B cell (primary cell): ENCODE measurements at regions not wholly inside any gene's neighbourhood (a gene's known extent, or its start where the extent isn't known, plus 50 kb on each side); places are given as distances from the start of the nearest gene placed in this dataset.
"Not testable (repeated sequence)": the region's sequence is repeated elsewhere in the genome, so short reads cannot be mapped to it uniquely, and the experiment has no call there.

Source experiments
- EZH2 ChIP-seq: IDR thresholded peaks from 2 replicates; pipeline ENCODE4 v1.6.1; 2012; ENCODE audit warnings: borderline replicate concordance, low read depth, mild to moderate bottlenecking, moderate library complexity, low read length; ENCODE audit not compliant: insufficient read depth, poor library complexity, severe bottlenecking
- TF ChIP-seq, protein P1 (sequence below): fragments of 200-600 bp; IDR thresholded peaks from one replicate; pipeline ENCODE4 v1.8.0; 2022; ENCODE audit warnings: antibody characterized with exemption, mild to moderate bottlenecking

DNA sequence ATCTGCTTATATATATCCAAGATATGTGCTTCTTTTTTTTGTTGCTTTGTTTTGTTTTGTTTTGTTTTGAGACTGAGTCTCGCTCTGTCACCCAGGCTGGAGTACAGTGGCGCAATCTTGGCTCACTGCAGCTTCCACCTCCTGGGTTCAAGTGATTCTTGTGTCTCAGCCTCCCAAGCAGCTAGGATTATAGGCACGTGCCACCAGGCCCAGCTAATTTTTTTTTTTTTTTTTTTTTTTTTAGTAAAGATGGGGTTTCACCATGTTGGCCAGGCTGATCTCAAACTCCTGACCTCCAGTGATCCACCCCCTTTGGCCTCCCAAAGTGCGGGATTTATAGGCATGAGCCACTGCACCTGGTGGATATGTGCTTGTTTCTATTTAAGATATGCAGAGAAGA is 314.6 kb upstream of the G2E3 start:
- TF ChIP-seq, protein P1, sequence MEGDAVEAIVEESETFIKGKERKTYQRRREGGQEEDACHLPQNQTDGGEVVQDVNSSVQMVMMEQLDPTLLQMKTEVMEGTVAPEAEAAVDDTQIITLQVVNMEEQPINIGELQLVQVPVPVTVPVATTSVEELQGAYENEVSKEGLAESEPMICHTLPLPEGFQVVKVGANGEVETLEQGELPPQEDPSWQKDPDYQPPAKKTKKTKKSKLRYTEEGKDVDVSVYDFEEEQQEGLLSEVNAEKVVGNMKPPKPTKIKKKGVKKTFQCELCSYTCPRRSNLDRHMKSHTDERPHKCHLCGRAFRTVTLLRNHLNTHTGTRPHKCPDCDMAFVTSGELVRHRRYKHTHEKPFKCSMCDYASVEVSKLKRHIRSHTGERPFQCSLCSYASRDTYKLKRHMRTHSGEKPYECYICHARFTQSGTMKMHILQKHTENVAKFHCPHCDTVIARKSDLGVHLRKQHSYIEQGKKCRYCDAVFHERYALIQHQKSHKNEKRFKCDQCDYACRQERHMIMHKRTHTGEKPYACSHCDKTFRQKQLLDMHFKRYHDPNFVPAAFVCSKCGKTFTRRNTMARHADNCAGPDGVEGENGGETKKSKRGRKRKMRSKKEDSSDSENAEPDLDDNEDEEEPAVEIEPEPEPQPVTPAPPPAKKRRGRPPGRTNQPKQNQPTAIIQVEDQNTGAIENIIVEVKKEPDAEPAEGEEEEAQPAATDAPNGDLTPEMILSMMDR, result not testable (repeated sequence)
- not testable (repeated sequence) for TF ChIP-seq EZH2
